Neuronal stem cell (in vitro differentiated cells): ENCODE measurements at regions not wholly inside any gene's neighbourhood (a gene's known extent, or its start where the extent isn't known, plus 50 kb on each side); places are given as distances from the start of the nearest gene placed in this dataset.

Source experiments
- DNase-seq: peaks from one replicate; pipeline ENCODE4 v3.0.0-alpha.2; 2013; ENCODE audit warnings: low spot score
- H2AFZ ChIP-seq: one replicate; pipeline ENCODE4 v1.6.1; 2013; ENCODE audit warnings: mild to moderate bottlenecking, low read length, inconsistent platforms
- H2AK5ac ChIP-seq: 2 replicates; pipeline ENCODE4 v1.6.1; 2013; ENCODE audit warnings: low read depth, mild to moderate bottlenecking, inconsistent platforms, low read length, moderate library complexity, mixed read lengths
- H2BK120ac ChIP-seq: 2 replicates; pipeline ENCODE4 v1.6.1; 2013; ENCODE audit warnings: low read depth, mild to moderate bottlenecking, inconsistent platforms, low read length, moderate library complexity, mixed read lengths
- H2BK12ac ChIP-seq: one replicate; pipeline ENCODE4 v1.6.1; 2013; ENCODE audit warnings: low read length, inconsistent platforms
- H2BK15ac ChIP-seq: 2 replicates; pipeline ENCODE4 v1.6.1; 2013; ENCODE audit warnings: mild to moderate bottlenecking, low read length, inconsistent platforms, mixed read lengths
- H2BK5ac ChIP-seq: one replicate; pipeline ENCODE4 v1.6.1; 2013; ENCODE audit warnings: inconsistent platforms, mild to moderate bottlenecking, low read length, moderate library complexity
- H3K14ac ChIP-seq: one replicate; pipeline ENCODE4 v1.6.1; 2013; ENCODE audit warnings: low read length, inconsistent platforms
- H3K18ac ChIP-seq: 2 replicates; pipeline ENCODE4 v1.6.1; 2013; ENCODE audit warnings: low read length, inconsistent platforms
- H3K23ac ChIP-seq: 2 replicates; pipeline ENCODE4 v1.6.1; 2013; ENCODE audit warnings: low read depth, mild to moderate bottlenecking, mixed read lengths, low read length, inconsistent platforms; ENCODE audit not compliant: poor library complexity
- H3K27ac ChIP-seq: replicated peaks from 3 replicates; pipeline ENCODE4 v1.5.1; 2013; ENCODE audit warnings: low read length, inconsistent platforms
- H3K27me3 ChIP-seq, 3 experiments: 2 replicates each; pipeline ENCODE4 v1.6.1; 2013; ENCODE audit warnings: low read length in 3 of 3, mild to moderate bottlenecking in 2 of 3, inconsistent platforms in 1 of 3, low read depth in 1 of 3, mixed read lengths in 1 of 3, moderate library complexity in 1 of 3; ENCODE audit not compliant: control insufficient read depth in 3 of 3, insufficient read depth in 3 of 3
- H3K36me3 ChIP-seq, 2 donors: replicated peaks in 1 of 2; 2 replicates each; pipeline ENCODE4 v1.6.1; 2013; ENCODE audit warnings: low read length in 2 of 2; ENCODE audit not compliant: control insufficient read depth in 2 of 2, insufficient read depth in 2 of 2
- H3K4ac ChIP-seq: 2 replicates; pipeline ENCODE4 v1.6.1; 2013; ENCODE audit warnings: inconsistent platforms, mild to moderate bottlenecking, low read length, moderate library complexity
- H3K4me1 ChIP-seq, 2 donors: 1 replicate in 1 of 2; 2 replicates in 1 of 2; pipeline ENCODE4 v1.6.1; 2013; ENCODE audit warnings: low read length in 2 of 2, low read depth in 1 of 2; ENCODE audit not compliant: control insufficient read depth in 2 of 2, insufficient read depth in 1 of 2
- H3K4me2 ChIP-seq: one replicate; pipeline ENCODE4 v1.6.1; 2013; ENCODE audit warnings: mild to moderate bottlenecking, low read length, inconsistent platforms; ENCODE audit not compliant: insufficient read depth, poor library complexity, severe bottlenecking
- H3K4me3 ChIP-seq, 2 donors: 2 replicates each; pipeline ENCODE4 v1.5.1; 2013; ENCODE audit warnings: low read length in 2 of 2, mild to moderate bottlenecking in 2 of 2, inconsistent platforms in 1 of 2, moderate library complexity in 1 of 2
- H3K79me1 ChIP-seq: one replicate; pipeline ENCODE4 v1.6.1; 2013; ENCODE audit warnings: low read depth, mild to moderate bottlenecking, inconsistent platforms, low read length, moderate library complexity
- H3K9ac ChIP-seq: one replicate; pipeline ENCODE4 v1.6.1; 2013; ENCODE audit warnings: mild to moderate bottlenecking, low read depth, low read length, inconsistent platforms; ENCODE audit not compliant: poor library complexity
- H3K9me3 ChIP-seq, 2 donors: replicated peaks in 1 of 2; 2 replicates each; pipeline versions ENCODE3 to v1.6.1; 2013; ENCODE audit warnings: low read length in 2 of 2, mild to moderate bottlenecking in 2 of 2, inconsistent platforms in 1 of 2, low read depth in 1 of 2, mixed read lengths in 1 of 2, moderate library complexity in 1 of 2; ENCODE audit not compliant: control insufficient read depth in 2 of 2, insufficient read depth in 1 of 2
- H4K8ac ChIP-seq: one replicate; pipeline ENCODE4 v1.6.1; 2013; ENCODE audit warnings: low read depth, mild to moderate bottlenecking, inconsistent platforms, low read length, moderate library complexity
- H4K91ac ChIP-seq: one replicate; pipeline ENCODE4 v1.6.1; 2013; ENCODE audit warnings: low read length, low read depth, mild to moderate bottlenecking, inconsistent platforms; ENCODE audit not compliant: poor library complexity
- WGBS, 2 donors: extraction: QIAGEN DNeasy Blood & Tissue Kit; methylation state at CpG; one replicate each; pipeline ENCODE4 v1.1.7; 2013; ENCODE audit warnings: missing lambda C conversion rate in 2 of 2, mixed read lengths in 1 of 2; ENCODE audit not compliant: insufficient read length in 2 of 2, insufficient replicate concordance in 1 of 2; ENCODE audit errors: extremely low coverage in 2 of 2; 5-methylcytosine and 5-hydroxymethylcytosine counted together

GRCh38 chr14:38838049-38838978 lies 264.7 kb downstream of the SEC23A start:
- Histone ChIP-seq H3K27me3 (no peaks in the 10 kb centered on the region), H2AK5ac (no peak overlapping the region), H2BK120ac (no peak overlapping the region), H3K4me3 (peak overlapping the region in 1 of 2 donors; percentile 29), H3K4ac (peak overlapping the region; percentile 59), H3K18ac (peak overlapping the region; percentile 89), H3K27ac (no peak overlapping the region), H2BK15ac (peak overlapping the region; percentile 21), H3K14ac (peak overlapping the region; percentile 84), H4K8ac (peak overlapping the region; percentile 74), H2BK12ac (peak overlapping the region; percentile 89), H4K91ac (no peak overlapping the region), H2AFZ (peak overlapping the region; percentile 65), H3K79me1 (peaks cover 1% of the 10 kb centered on the region), H2BK5ac (no peak overlapping the region), H3K4me1 (peaks cover 0 to 2% of the 10 kb centered on the region in 2 donors), H3K9ac (no peak overlapping the region), H3K9me3 (no peaks in the 10 kb centered on the region), H3K36me3 (no peaks in the 10 kb centered on the region), H3K4me2 (no peak overlapping the region), H3K23ac (no peak overlapping the region)
- DNase-seq = no peak
- no CpG with 5 or more reads among the region's 27 CpGs for WGBS, 2 donors

- no peaks in the 10 kb centered on the region for H3K36me3 ChIP-seq
Measured at GRCh38 chr14:38837343-38838048, 265.5 kb downstream of the SEC23A start.

GRCh38 chr14:38836539-38836938 lies 266.5 kb downstream of the SEC23A start:
- peaks cover 0 to 2% of the 10 kb centered on the region in 2 donors for H3K4me1 ChIP-seq
- H2BK15ac ChIP-seq = no peak overlapping the region
- no CpG with 5 or more reads among the region's 7 CpGs for WGBS, 2 donors
- no peak overlapping the region for H2AK5ac ChIP-seq
- no peaks in the 10 kb centered on the region for H3K27me3 ChIP-seq
- H2BK5ac ChIP-seq = no peak overlapping the region
- H3K27ac ChIP-seq = no peak overlapping the region
- H3K4ac ChIP-seq = no peak overlapping the region
- H4K91ac ChIP-seq = no peak overlapping the region
- no peak overlapping the region for H4K8ac ChIP-seq
- H2BK12ac ChIP-seq = no peak overlapping the region
- H3K14ac ChIP-seq = no peak overlapping the region
- no peak overlapping the region for H3K4me3 ChIP-seq
- no peak overlapping the region for H2BK120ac ChIP-seq
- no peak overlapping the region for H2AFZ ChIP-seq
- no peak overlapping the region for H3K9ac ChIP-seq
- no peak overlapping the region for H3K18ac ChIP-seq
- H3K79me1 ChIP-seq = peaks cover 1% of the 10 kb centered on the region
- no peak overlapping the region for H3K23ac ChIP-seq
- no peak overlapping the region for H3K4me2 ChIP-seq
- H3K9me3 ChIP-seq = no peaks in the 10 kb centered on the region
- DNase-seq = no peak
- H3K36me3 ChIP-seq = no peaks in the 10 kb centered on the region

More at GRCh38 chr14:38837343-38838048, 265.5 kb downstream of the SEC23A start:
- peak overlapping the region; percentile 81 for H3K23ac ChIP-seq
- no CpG with 5 or more reads among the region's 17 CpGs for WGBS, 2 donors
- DNase-seq = no peak
- H3K79me1 ChIP-seq = peaks cover 1% of the 10 kb centered on the region
- H2BK5ac ChIP-seq = no peak overlapping the region
- no peaks in the 10 kb centered on the region for H3K9me3 ChIP-seq
- H2AFZ ChIP-seq = peak overlapping the region; percentile 26
- H3K27me3 ChIP-seq = no peaks in the 10 kb centered on the region
- H3K4me2 ChIP-seq = no peak overlapping the region
- H3K27ac ChIP-seq = no peak overlapping the region
- peak overlapping the region; percentile 60 for H2BK12ac ChIP-seq
- no peak overlapping the region for H2BK120ac ChIP-seq
- peak overlapping the region; percentile 72 for H3K18ac ChIP-seq
- peak overlapping the region in 1 of 2 donors; percentile 25 for H3K4me3 ChIP-seq
- no peak overlapping the region for H2BK15ac ChIP-seq
- peak overlapping the region; percentile 61 for H3K9ac ChIP-seq
- H4K91ac ChIP-seq = peak overlapping the region; percentile 58
- peaks cover 0 to 2% of the 10 kb centered on the region in 2 donors for H3K4me1 ChIP-seq
- no peak overlapping the region for H2AK5ac ChIP-seq
- H3K14ac ChIP-seq = peak overlapping the region; percentile 78
- H4K8ac ChIP-seq = peak overlapping the region; percentile 87
- H3K4ac ChIP-seq = no peak overlapping the region

- H2BK5ac ChIP-seq = no peak overlapping the region
- H3K18ac ChIP-seq = no peak overlapping the region
- H4K91ac ChIP-seq = peak overlapping the region; percentile 39
- H3K4me3 ChIP-seq = no peak overlapping the region
- H3K79me1 ChIP-seq = peaks cover 1% of the 10 kb centered on the region
- WGBS, 2 donors = no CpG with 5 or more reads among the region's 18 CpGs
- H3K36me3 ChIP-seq = no peaks in the 10 kb centered on the region
- no peak overlapping the region for H2AK5ac ChIP-seq
- no peaks in the 10 kb centered on the region for H3K27me3 ChIP-seq
- no peak overlapping the region for H4K8ac ChIP-seq
- no peak overlapping the region for H3K4me2 ChIP-seq
- H3K27ac ChIP-seq = no peak overlapping the region
- no peak overlapping the region for H3K9ac ChIP-seq
- H2BK15ac ChIP-seq = no peak overlapping the region
- H3K4me1 ChIP-seq = peaks cover 0 to 2% of the 10 kb centered on the region in 2 donors
- H2BK12ac ChIP-seq = no peak overlapping the region
- H2AFZ ChIP-seq = no peak overlapping the region
- no peaks in the 10 kb centered on the region for H3K9me3 ChIP-seq
- DNase-seq = no peak
- H3K14ac ChIP-seq = peak overlapping the region; percentile 9
- no peak overlapping the region for H2BK120ac ChIP-seq
- H3K23ac ChIP-seq = peak overlapping the region; percentile 68
- H3K4ac ChIP-seq = peak overlapping the region; percentile 58
Measured at GRCh38 chr14:38835874-38836273, 267.2 kb downstream of the SEC23A start.
